D341Med (cell line): ENCODE measurements at regions not wholly inside any gene's neighbourhood (a gene's known extent, or its start where the extent isn't known, plus 50 kb on each side); places are given as distances from the start of the nearest gene placed in this dataset.

ENCODE experiments used
- DNase-seq: peaks from one replicate; pipeline ENCODE4 v3.0.0; 2012; ENCODE audit warnings: low spot score

DNA sequence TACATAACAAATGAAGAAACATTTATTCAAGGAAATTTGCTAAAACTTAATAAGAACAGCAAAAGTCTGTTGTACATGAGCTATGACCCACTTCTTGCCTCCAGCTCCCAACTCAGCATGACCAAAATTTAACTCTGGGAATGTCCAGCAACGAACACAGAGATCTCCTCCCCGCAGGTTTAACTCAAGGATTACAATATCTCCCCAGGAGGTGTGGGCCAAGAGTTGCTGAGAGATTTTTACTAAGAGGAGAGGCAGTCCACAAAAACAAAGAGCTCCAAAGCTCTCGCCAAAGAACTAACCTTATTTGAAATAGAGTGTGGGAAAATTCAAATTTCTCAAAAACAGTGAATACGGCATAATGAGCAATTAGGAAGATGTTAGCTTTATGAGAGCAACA is 318.5 kb downstream of the GRB14 start:
- no peak for DNase-seq

DNA sequence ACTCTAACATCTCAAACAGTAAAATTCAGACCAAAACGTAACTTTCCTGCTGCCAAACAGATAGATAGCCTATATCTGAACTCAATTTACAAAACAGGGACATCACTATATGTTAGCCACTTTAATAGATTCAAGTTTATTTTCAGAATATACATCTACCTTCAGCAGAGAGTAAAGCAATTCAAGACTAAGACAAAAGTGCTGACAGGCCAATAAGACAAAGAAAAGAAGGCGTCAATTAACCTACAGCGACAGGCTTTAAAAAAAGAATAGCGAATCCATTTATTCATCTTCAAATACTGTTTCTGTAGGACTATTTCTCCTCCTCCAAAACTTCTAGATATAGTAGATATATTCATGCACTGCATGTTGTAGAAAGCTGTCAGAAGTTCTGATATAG is 333.0 kb downstream of the GRB14 start:
- no peak for DNase-seq

DNA sequence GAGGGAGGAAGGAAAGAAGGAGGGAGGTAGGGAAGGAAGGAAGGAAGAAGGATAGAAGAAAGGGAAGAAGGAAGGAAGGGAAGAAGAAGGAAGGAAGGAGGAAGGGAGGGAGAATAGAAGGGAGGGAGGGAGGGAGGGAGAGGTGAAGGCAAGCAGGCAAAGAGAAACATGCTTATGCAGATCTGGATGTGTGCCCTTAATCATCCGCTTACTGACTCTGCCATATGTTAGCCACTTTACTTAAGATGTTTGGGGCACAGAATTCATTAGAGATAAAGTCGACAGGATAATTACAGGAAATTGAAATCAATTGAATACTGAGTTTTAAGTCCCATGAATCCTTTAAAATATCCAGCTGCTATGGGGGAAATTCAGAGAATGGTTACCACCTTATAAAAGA is 334.2 kb downstream of the GRB14 start:
- DNase-seq = peak; percentile 57

DNA sequence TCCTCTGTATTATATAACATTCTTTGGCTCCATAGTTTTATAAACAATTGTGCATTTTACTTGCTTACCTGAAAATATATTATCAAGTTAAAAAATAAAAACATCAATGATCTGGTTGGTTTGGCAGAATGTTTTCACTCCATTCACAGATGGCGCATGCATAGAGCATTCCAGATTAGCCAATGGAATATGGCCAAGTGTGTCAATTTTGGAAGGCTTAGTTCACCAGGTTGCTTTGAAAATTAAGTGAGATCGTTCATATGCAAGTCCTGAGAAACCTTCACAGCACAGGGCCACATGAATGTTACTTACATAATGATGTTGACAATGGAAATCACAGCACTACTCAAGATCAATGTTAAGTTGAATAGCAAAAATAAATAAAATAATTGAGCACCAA is 335.7 kb downstream of the GRB14 start:
- DNase-seq = no peak

DNA sequence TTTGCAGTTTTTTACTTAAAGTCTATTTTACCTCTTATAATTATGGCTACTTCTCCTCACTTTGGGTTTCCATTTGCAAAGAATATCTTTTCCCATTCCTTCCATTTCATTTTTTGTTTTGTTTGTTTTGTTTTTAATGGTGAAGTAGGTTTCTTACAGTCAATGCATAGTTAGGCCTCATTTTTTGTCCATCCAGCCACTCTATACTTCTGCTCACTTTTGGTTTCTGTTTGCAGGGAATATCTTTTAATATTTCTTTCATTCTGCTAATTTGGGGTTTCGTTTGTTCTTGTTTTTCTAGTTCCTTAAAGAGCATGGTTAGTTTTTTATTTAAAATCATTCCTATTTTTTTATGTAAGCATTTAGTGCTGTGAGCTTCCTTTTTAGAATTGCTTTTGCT is 339.4 kb downstream of the GRB14 start:
- DNase-seq = no peak

DNA sequence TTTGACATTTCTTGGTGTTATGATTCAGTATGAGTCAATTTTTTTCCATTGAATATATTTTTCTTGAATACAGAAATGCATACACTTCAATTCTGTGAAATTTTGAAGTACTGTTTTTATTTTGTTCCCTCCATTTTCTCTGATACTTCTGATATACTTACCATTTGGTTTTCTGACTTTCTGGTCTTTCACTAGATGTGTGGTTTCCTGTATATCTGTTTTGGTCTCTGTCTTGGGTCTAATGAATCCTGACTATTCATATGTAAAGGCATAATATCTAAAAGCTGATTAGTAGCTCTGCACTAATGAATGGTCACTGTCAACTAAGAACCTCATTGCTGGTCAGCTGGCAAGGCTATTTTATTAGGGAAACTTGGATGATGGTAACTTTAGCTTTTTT is 345.6 kb downstream of the GRB14 start:
- DNase-seq = no peak

DNA sequence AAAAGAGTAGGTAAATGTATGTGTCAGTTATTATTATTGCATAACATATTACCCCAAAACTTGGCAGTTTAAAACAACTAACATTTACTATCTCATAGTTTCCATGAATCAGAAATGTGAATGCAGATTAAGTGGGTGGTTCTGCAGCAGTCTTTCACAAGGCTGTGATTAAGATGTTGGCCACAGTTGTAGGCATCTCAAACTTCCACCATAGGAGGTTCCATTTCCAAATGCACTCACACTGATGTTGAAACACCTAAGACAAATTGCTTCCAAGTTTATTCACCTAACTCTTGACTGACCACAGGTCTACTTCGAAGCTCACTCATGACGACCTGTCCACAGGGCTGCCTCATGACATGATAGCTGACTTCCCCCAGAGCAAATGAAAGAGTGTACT is 360.8 kb downstream of the GRB14 start:
- no peak for DNase-seq

DNA sequence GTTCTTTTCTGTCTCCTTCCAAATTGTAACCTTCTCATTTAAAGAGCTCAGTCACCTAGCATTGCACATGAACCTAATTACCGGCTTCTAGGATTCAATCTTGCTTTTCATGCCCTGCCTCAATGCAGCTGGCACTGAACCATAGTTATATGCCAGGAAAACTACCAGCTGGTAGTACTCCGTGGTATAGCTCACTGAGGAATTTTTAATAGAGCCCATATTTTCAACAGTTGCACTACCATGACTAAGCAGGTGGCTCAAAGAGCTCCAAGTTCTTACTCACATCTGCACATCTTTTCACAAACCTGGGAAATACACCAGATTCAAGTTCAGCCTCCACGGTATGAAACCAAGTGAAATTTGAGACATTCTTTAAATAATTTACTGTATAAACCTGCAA is 363.5 kb downstream of the GRB14 start:
- no peak for DNase-seq

DNA sequence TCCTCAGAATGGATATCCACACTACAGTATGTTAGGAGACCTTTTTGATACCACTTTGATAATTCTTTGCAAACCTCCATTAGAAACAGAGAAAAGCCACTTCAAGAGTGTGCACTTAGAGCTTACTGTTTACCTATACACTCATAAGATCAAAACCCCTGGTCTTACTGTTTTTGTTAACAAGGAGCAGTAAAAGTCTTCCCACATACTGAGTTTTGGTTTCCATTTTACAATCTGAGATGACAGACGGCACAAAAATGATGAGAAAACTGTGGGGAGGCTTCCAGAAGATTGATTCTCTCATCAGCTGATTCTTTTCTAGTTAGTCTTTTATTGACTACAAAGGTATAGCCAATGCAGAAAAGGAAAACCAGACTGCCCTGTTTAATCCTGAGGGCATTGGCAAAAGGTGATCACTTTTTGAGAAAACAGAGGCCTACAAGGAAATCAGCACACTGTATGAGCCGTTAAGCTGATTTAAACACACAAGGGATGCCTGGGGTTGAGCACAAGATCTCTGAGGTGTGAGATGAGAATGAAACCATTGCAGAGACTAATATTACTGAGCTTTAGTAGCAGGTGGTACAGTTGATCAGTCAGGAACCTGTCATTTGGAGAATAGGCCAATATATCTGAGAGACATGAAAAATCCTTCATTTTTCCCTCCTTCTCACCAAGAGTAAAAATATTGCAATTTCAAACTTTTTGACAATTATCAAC is 368.6 kb downstream of the GRB14 start:
- no peak for DNase-seq

DNA sequence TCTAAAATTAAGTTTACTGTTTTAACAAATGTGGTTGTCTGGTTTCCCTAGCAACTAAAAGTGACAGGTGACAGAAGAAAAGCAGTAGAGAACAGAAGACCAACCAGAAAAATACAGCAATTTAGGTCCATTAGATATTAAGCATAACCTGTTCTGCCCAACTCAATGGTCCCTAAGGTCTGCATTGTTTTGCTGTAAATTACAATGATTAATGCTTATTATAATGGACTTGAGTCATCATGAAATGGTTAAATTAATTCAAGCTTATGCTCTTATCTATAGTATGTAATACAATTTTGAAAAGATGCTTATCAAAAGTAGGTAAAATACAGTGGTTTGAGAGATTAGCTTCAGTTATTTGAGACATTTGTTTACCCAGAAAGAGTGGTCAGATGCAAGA is 378.0 kb downstream of the GRB14 start:
- no peak for DNase-seq

DNA sequence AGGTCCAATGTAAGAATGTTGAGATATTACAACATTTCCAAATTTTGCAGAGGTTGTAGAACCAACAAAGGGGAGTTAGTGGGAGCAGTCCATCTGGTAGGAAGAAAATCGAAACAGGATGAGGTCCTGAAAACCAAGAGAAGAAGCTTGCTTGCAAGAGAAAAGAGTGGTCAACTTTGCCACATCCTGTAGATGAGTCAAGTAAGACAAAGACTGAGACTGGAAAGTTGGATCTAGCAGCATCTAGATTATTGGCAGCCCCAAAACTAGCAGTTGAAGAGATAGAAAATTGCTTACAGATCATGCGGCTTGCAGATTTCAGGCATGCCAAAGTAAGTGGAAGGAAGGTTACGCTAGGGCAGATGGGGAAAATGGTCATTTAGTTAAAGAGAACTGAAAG is 378.9 kb downstream of the GRB14 start:
- no peak for DNase-seq

DNA sequence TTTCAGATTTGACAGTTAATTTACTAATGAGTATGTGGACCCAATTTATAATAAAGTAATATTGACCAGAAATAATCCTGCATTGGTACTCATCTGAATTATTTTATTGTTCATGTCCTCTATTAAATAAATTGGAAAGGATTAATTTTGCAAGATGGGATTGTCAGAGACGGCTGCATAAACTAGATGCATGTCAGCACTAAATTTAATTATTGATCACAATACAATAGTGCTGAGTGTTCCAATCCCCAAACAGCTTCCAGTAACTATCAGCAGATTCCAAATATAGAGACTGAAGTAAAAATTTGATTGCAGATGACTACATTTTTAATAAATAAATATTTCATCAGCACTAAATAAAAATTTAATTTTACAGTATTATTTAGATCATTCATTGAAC is 387.2 kb downstream of the GRB14 start:
- no peak for DNase-seq

DNA sequence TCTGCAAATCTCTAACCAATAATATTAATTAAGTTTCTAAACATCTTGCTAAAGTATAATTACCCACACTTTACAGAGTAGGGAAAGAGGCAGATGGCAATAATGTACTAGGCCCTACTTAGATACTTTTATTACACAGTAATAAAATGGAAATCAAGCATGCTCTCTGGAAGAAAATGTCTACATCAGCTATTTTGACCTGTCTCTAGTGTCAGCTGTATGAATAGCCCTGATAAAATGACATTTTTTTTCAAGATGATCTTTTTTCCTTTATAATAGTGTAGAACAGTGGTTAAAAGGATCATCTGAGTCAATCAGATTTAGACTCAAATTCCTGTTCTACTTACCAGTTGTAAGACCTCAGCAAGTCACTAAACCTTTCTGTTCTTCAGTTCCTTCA is 397.3 kb downstream of the GRB14 start:
- DNase-seq = no peak

DNA sequence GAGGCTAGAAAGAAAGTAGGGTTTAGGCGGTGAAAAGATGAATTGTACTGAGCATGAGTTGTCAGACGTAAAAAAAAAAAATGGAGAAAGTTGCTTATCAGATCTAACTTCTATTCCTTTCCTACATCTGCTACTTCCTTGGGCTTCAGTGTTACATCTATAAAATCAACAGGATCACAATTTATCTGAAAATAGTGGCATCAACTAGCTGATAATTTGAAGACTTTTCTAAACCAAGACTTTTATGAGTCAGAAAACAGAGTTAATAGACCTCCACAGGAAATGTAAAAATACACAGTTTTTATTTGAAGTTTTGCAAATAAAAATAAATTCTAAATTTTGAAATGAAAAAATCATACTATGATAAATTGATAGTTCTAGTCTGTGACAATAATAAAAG is 399.8 kb downstream of the GRB14 start:
- no peak for DNase-seq

DNA sequence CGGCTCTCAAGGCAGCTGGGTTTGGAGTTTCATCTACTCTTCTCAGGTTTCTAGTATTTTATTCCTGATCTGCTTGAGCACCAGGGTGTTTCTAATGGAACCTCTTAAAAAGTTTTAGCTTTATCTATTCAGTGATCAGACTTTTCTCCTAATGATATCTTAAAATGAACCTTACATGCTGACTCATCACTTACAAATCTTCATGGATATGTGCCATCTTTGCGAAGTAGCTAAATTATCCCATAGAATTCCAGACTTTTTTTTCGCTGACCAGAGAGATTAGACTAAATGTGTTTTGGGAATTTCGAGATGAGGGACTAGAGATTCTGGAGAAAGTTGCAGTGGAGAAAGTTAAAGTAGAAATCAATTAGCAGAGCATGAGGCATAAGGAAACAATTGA is 401.0 kb downstream of the GRB14 start:
- no peak for DNase-seq

DNA sequence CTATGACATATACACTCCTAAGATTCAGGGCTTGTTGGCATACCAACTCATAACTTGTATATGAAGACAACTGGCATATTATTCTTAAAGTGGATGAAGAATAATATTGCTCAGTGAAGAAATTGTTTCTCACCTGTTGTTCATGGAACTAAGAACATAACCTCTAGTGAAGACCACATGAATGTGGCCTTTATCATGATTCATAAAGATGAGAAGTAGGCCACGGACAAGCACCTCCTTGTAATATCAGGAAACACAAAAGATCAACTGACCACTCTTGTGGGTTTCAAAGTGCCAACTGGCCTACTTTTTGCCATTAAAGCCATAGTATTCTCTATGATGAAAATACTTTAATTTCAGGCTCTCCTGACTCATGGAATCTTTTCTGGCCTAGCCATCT is 407.4 kb downstream of the GRB14 start:
- no peak for DNase-seq

DNA sequence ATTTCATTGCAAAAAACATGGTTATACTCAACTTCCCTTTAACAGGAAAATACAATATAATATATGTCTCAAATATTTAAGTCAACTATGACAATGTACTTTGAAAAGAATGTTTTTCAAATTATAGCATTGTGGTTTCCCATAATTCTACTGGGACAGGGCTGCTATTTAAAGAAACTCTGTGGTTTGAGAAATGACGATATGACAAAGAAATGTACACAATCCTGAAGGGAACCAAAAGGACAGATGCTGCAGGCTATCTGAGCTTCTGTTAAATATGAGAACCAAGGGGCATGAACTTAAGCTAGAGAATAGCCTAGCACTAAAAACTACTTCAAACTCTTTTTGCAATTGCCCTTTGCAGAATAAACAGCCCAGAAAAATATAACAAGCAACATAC is 415.9 kb downstream of the GRB14 start:
- DNase-seq = no peak

DNA sequence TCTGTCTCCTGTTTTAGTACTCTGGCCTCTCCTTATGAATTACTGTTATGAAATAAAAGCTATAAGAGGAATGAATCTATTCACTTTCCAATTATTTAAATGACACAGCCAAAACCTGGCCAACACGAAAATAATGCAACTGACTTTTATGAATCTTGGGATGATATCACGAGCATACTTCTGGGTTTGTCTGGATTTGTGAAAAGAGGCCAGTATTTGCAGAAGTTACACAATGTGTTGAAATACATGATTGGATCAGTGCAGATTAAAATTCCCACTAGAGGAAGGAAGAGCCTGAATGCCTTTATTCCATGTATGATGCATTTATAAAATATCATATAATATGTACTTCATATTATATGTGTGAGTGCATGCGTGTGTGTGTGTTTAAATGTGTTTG is 418.2 kb downstream of the GRB14 start:
- no peak for DNase-seq

DNA sequence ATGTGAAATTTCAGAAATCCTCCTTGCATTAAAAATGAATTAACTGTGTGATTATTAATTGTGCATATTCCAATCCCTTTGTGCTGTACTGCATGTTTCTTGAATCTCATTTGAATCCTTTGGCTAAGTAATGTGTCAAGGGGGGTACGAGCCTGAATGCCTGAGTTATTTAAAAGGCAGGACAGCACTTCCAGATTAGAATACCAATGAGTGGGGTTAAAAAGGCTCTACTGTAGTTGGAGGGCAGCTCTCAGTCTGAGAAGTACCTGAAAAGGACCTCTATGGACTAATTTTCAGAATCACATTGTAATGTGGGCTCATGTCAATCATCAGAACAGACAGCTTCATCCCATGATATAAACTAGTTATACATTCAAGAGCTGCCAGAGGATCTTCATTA is 423.0 kb downstream of the GRB14 start:
- no peak for DNase-seq

DNA sequence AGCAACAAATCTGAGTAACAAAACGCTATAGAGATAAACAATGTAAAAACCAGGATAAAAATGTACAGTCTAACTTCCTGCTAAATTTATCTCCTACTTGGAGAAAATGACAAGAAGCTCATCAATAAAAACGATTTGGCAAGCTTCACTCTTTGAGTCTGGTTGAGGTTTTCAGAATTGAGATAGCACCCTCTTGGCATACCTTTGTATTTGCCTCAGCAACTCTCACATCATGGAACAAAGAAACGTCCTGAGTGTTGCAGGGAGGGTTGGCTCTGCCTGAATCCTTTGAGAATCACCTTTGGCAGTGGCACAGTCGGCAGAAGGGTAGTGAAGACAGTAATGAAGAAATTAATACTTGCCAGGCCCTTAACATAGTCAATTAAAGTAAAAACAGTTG is 430.6 kb downstream of the GRB14 start:
- DNase-seq = no peak

DNA sequence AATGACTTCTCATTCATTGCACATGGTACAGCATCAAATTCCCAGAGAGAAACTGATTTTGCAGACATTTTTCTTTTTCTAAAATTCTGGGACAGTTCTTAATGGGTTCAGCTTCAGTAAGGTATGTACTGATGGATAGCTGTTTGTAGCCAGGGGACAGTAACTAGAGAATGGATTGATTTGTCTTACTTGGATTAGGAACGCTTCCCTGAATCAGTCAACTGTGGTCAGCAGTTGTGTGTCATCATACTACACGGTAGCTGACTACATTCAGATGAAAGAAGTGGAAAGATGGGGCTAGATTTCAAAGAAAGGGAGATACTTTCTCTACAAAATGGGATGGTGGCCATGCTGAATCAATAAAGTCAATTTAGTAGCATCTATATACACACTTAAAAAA is 431.4 kb downstream of the GRB14 start:
- DNase-seq = no peak

DNA sequence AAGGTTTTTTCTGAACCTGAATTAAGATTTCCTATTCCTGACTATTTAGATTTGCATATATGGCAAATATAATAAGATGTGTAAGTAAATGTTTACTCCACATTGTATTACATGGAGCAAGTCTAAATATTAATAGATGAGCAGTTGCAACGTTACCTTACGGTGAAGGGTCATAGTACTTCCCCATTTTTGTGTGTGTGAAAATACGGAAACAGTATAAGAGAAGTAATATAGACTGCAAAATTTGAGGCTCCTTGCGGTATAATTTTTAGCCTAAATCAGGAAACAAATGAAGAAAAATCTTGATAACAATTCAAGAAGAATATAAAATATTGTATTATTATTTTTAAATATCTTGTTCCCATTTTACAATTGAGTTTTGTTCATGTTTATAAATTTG is 434.2 kb downstream of the GRB14 start:
- no peak for DNase-seq

DNA sequence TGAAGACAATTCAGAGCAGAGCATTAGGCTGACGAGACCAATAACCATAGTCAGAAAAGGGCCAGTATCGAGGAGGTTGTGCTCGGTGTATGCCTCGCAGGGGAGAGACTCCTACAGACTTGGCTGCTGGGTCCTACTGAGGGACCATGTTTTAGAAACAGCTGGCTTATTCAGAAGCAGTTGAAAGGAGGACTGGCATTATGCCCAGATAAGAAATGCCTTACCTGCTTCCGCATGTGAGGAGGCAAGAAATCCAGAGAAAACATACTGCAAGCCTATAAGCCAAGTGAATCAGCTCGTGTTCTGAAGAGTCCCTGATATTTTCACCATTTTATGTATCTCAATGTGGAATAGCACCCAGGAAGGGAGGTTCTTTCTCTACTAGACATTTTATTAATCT is 434.7 kb downstream of the GRB14 start:
- DNase-seq = no peak

DNA sequence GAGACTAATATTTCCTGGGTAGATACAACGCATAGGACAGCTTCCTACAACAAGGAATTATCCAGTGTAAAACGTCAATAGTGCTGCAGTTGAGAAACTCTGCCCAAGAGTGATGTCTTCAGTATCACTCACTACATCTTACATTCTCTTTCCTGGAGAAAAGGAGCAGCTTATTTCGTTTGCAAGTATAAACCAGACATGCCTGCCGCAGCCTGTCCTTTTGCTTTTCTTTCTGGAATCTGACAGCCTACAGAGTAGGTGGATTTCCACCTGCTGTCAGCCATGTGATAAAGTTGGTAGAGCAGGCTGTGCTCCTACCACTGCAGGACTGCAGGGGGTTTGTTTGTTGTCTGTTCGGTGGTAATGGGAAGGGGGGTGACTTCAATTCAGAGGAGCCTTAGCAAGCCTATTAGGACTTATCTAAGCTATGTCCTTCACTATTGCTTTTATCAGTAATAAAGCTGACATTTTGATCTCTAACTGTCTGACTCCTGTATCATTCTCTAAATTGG is 439.1 kb downstream of the GRB14 start:
- DNase-seq = no peak
